Erythroblast (primary cell): ENCODE measurements at regions not wholly inside any gene's neighbourhood (a gene's known extent, or its start where the extent isn't known, plus 50 kb on each side); places are given as distances from the start of the nearest gene placed in this dataset.

Experiments used
- GATA1 ChIP-seq: IDR thresholded peaks from 2 replicates; pipeline ENCODE4 v1.6.1; 2011; ENCODE audit warnings: low read depth, mild to moderate bottlenecking, control low read depth, low read length, moderate library complexity
- POLR2A ChIP-seq: IDR thresholded peaks from 2 replicates; pipeline ENCODE4 v1.6.1; 2011; ENCODE audit warnings: mild to moderate bottlenecking, low read length

DNA sequence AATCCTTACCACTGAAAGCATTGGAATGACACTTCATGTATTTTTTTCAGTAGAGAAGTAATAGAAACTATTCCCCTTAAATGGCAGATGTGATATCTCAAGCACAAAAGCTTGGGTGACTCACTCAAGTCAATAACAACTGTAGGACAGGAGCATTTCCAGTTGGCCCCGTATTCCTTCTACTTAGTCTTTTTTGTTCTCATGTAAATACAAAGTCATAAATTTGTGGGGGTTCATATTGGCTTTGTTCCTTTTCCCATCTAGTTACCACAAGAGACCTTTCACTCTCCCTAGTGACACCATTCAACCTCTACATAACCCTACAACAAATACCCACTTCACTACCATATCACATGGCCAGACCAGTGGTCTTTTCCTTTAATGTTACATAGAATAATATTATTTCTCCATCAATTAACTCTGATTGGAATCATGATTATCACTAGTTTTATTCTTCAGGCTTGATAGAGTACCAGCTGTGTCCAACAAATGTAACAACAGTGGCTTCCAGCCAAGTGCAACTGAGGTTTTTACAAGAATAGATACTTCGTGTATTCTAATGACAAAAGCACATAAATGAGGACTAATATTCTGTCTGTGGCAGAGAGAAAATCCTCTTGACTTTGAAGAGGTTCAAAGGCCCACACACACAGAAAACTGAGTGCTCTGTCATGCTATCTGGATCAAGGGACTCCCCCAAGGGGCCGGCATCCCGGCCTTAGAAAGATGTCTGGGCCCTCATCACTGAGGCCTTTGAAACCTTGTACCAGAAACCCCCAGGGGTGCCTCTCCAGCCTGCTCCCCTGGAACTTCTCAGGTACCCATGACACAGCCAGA is 94.0 kb upstream of the THBS1 start:
- no peak for TF ChIP-seq POLR2A
- no peak for TF ChIP-seq GATA1
